ENCODE measurements at regions not wholly inside any gene's neighbourhood (a gene's known extent, or its start where the extent isn't known, plus 50 kb on each side); places are given as distances from the start of the nearest gene placed in this dataset.

- POLR2A ChIA-PET, result no interaction called here
- Histone ChIP-seq H3K36me3 (ENCODE audit: control insufficient read depth, insufficient read depth, low read length) (no peaks in the 10 kb centered on the region), H3K27me3 (ENCODE audit: control insufficient read depth, insufficient read depth, low read length) (no peaks in the 10 kb centered on the region), H3K4me3 (ENCODE audit: low read depth, low read length) (no peak overlapping the region)
- TF ChIP-seq CTCF (IDR thresholded peaks at IDR 0.05; ENCODE audit: insufficient read depth, low read depth, low read length), result no peak
- no peak for DNase-seq (ENCODE audit: low read depth)
- CTCF ChIA-PET, result interaction anchor here (0.7 kb wide), 1 partner anchor 21 kb away, joined by 3 read pairs; no protein-coding TSS in a partner anchor
These were observed 74.9 kb downstream of the ADRA2A start for GRCh38 chr10:111151595-111152307.

GRCh38 chr10:111156754-111157153, 79.9 kb downstream of the ADRA2A start:
- H3K4me3 ChIP-seq (ENCODE audit: low read depth, low read length), result no peak overlapping the region
- POLR2A ChIA-PET, result no interaction called here
- TF ChIP-seq CTCF (IDR thresholded peaks at IDR 0.05; ENCODE audit: insufficient read depth, low read depth, low read length), result no peak
- CTCF ChIA-PET, result no interaction called here
- DNase-seq (ENCODE audit: low read depth), result no peak
- H3K36me3 ChIP-seq (ENCODE audit: control insufficient read depth, insufficient read depth, low read length), result no peaks in the 10 kb centered on the region
- H3K27me3 ChIP-seq (ENCODE audit: control insufficient read depth, insufficient read depth, low read length), result no peaks in the 10 kb centered on the region

- Histone ChIP-seq H3K27me3 (ENCODE audit: control insufficient read depth, insufficient read depth, low read length) (no peaks in the 10 kb centered on the region), H3K4me3 (ENCODE audit: low read depth, low read length) (no peak overlapping the region), H3K36me3 (ENCODE audit: control insufficient read depth, insufficient read depth, low read length) (no peaks in the 10 kb centered on the region)
- no peak for DNase-seq (ENCODE audit: low read depth)
- ChIA-PET POLR2A (no interaction called here), CTCF (interaction anchor here (1.7 kb wide), 1 partner anchor 23 kb away, joined by 5 read pairs; no protein-coding TSS in a partner anchor)
- no peak for TF ChIP-seq CTCF (IDR thresholded peaks at IDR 0.05; ENCODE audit: insufficient read depth, low read depth, low read length)
These were observed 81.8 kb downstream of the ADRA2A start for GRCh38 chr10:111158595-111158994.

GRCh38 chr10:111161109-111161874, 84.5 kb downstream of the ADRA2A start:
- Histone ChIP-seq H3K4me3 (ENCODE audit: low read depth, low read length) (no peak overlapping the region), H3K36me3 (ENCODE audit: control insufficient read depth, insufficient read depth, low read length) (no peaks in the 10 kb centered on the region), H3K27me3 (ENCODE audit: control insufficient read depth, insufficient read depth, low read length) (no peaks in the 10 kb centered on the region)
- TF ChIP-seq CTCF (IDR thresholded peaks at IDR 0.05; ENCODE audit: insufficient read depth, low read depth, low read length), result no peak
- ChIA-PET POLR2A (no interaction called here), CTCF (no interaction called here)
- DNase-seq (ENCODE audit: low read depth), result no peak

GRCh38 chr10:111171183-111171582, 94.4 kb downstream of the ADRA2A start:
- POLR2A ChIA-PET, result no interaction called here

More at GRCh38 chr10:111171183-111171582, 94.4 kb downstream of the ADRA2A start:
- CTCF ChIA-PET, result no interaction called here
- no peak for TF ChIP-seq CTCF (IDR thresholded peaks at IDR 0.05; ENCODE audit: insufficient read depth, low read depth, low read length)
- Histone ChIP-seq H3K36me3 (ENCODE audit: control insufficient read depth, insufficient read depth, low read length) (no peaks in the 10 kb centered on the region), H3K27me3 (ENCODE audit: control insufficient read depth, insufficient read depth, low read length) (no peaks in the 10 kb centered on the region), H3K4me3 (ENCODE audit: low read depth, low read length) (no peak overlapping the region)
- DNase-seq (ENCODE audit: low read depth), result no peak

Measured in BJ (cell line).